ENCODE measurements at regions not wholly inside any gene's neighbourhood (a gene's known extent, or its start where the extent isn't known, plus 50 kb on each side); places are given as distances from the start of the nearest gene placed in this dataset.

DNA sequence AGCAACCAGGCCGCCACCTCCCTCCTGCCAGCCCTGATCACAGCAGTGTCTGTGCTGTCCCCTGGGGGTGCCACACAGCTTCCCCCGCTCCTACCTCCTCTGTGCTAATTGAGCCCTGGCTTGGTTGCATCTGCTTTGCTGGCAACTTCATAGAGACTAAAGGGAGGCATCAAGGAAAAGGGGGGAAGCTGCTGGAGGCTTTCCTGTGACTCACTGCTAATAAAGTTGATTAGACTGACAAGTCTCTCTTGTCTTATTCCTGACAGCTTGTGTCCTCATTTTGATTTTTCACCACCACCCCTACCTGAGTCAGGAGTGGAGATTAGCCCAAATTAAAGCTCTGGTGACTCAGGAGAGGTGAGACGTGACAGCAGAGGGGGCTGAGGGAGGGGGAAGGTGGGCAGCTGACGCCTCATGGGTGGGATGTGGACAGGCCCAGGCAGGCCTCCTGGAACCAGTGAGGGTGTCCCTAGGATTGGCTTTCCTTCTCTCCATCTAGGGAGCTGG, 310.0 kb downstream of the CBLN1 start:
- Histone ChIP-seq H3K9me3 (replicated peaks; ENCODE audit: control insufficient read depth, low read depth, low read length) (no peaks in the 10 kb centered on the region), H3K27me3 (ENCODE audit: control insufficient read depth, insufficient read depth, low read length) (no peaks in the 10 kb centered on the region)
- WGBS (ENCODE audit: insufficient coverage): 70% methylated on average over 3 of the region's 4 CpGs

GRCh38 chr16:48970216-48970615, 311.4 kb downstream of the CBLN1 start:
- DNase-seq: no peak
- H3K9me3 ChIP-seq (replicated peaks; ENCODE audit: control insufficient read depth, low read depth, low read length): no peaks in the 10 kb centered on the region
- 91% methylated on average over 6 of the region's 7 CpGs for WGBS (ENCODE audit: insufficient coverage)

More for the DNA sequence above, 310.0 kb downstream of the CBLN1 start:
- Histone ChIP-seq H3K4me1 (ENCODE audit: control insufficient read depth, insufficient read depth, low read length) (no peaks in the 10 kb centered on the region), H3K27ac (ENCODE audit: low read length) (no peak overlapping the region), H3K36me3 (ENCODE audit: control insufficient read depth, insufficient read depth, low read length) (no peaks in the 10 kb centered on the region), H3K4me3 (ENCODE audit: low read length) (no peak overlapping the region)
- no peak for DNase-seq

GRCh38 chr16:48969611-48970010, 312.0 kb downstream of the CBLN1 start:
- no peaks in the 10 kb centered on the region for H3K36me3 ChIP-seq (ENCODE audit: control insufficient read depth, insufficient read depth, low read length)
- DNase-seq: no peak
- no peaks in the 10 kb centered on the region for H3K27me3 ChIP-seq (ENCODE audit: control insufficient read depth, insufficient read depth, low read length)
- no peak overlapping the region for H3K27ac ChIP-seq (ENCODE audit: low read length)
- H3K4me1 ChIP-seq (ENCODE audit: control insufficient read depth, insufficient read depth, low read length): peaks cover 2% of the 10 kb centered on the region
- WGBS (ENCODE audit: insufficient coverage): 63% methylated on average over 2 of the region's 4 CpGs
- H3K9me3 ChIP-seq (replicated peaks; ENCODE audit: control insufficient read depth, low read depth, low read length): no peaks in the 10 kb centered on the region
- H3K4me3 ChIP-seq (ENCODE audit: low read length): no peak overlapping the region

More at GRCh38 chr16:48970216-48970615, 311.4 kb downstream of the CBLN1 start:
- H3K27me3 ChIP-seq (ENCODE audit: control insufficient read depth, insufficient read depth, low read length): no peaks in the 10 kb centered on the region
- no peaks in the 10 kb centered on the region for H3K36me3 ChIP-seq (ENCODE audit: control insufficient read depth, insufficient read depth, low read length)
- peaks cover 2% of the 10 kb centered on the region for H3K4me1 ChIP-seq (ENCODE audit: control insufficient read depth, insufficient read depth, low read length)
- H3K4me3 ChIP-seq (ENCODE audit: low read length): no peak overlapping the region
- H3K27ac ChIP-seq (ENCODE audit: low read length): no peak overlapping the region

GRCh38 chr16:48965386-48965785, 316.3 kb downstream of the CBLN1 start:
- Histone ChIP-seq H3K4me3 (ENCODE audit: low read length) (no peak overlapping the region), H3K9me3 (replicated peaks; ENCODE audit: control insufficient read depth, low read depth, low read length) (no peaks in the 10 kb centered on the region), H3K4me1 (ENCODE audit: control insufficient read depth, insufficient read depth, low read length) (peaks cover 2% of the 10 kb centered on the region), H3K36me3 (ENCODE audit: control insufficient read depth, insufficient read depth, low read length) (no peaks in the 10 kb centered on the region), H3K27me3 (ENCODE audit: control insufficient read depth, insufficient read depth, low read length) (no peaks in the 10 kb centered on the region), H3K27ac (ENCODE audit: low read length) (no peak overlapping the region)
- DNase-seq: peak; percentile 4
- WGBS (ENCODE audit: insufficient coverage): no CpG with 5 or more reads among the region's 3 CpGs

GRCh38 chr16:48963901-48964615, 317.6 kb downstream of the CBLN1 start:
- no peaks in the 10 kb centered on the region for H3K36me3 ChIP-seq (ENCODE audit: control insufficient read depth, insufficient read depth, low read length)
- no peak for DNase-seq
- H3K27ac ChIP-seq (ENCODE audit: low read length): no peak overlapping the region
- no CpG with 5 or more reads among the region's 1 CpG for WGBS (ENCODE audit: insufficient coverage)
- no peaks in the 10 kb centered on the region for H3K9me3 ChIP-seq (replicated peaks; ENCODE audit: control insufficient read depth, low read depth, low read length)
- no peaks in the 10 kb centered on the region for H3K27me3 ChIP-seq (ENCODE audit: control insufficient read depth, insufficient read depth, low read length)
- H3K4me1 ChIP-seq (ENCODE audit: control insufficient read depth, insufficient read depth, low read length): peaks cover 2% of the 10 kb centered on the region
- no peak overlapping the region for H3K4me3 ChIP-seq (ENCODE audit: low read length)

GRCh38 chr16:48963306-48963705, 318.3 kb downstream of the CBLN1 start:
- Histone ChIP-seq H3K9me3 (replicated peaks; ENCODE audit: control insufficient read depth, low read depth, low read length) (no peaks in the 10 kb centered on the region), H3K27me3 (ENCODE audit: control insufficient read depth, insufficient read depth, low read length) (no peaks in the 10 kb centered on the region), H3K4me3 (ENCODE audit: low read length) (no peak overlapping the region), H3K4me1 (ENCODE audit: control insufficient read depth, insufficient read depth, low read length) (peaks cover 2% of the 10 kb centered on the region), H3K36me3 (ENCODE audit: control insufficient read depth, insufficient read depth, low read length) (no peaks in the 10 kb centered on the region), H3K27ac (ENCODE audit: low read length) (no peak overlapping the region)
- DNase-seq: no peak
- 59% methylated on average over 3 of the region's 3 CpGs for WGBS (ENCODE audit: insufficient coverage)

DNA sequence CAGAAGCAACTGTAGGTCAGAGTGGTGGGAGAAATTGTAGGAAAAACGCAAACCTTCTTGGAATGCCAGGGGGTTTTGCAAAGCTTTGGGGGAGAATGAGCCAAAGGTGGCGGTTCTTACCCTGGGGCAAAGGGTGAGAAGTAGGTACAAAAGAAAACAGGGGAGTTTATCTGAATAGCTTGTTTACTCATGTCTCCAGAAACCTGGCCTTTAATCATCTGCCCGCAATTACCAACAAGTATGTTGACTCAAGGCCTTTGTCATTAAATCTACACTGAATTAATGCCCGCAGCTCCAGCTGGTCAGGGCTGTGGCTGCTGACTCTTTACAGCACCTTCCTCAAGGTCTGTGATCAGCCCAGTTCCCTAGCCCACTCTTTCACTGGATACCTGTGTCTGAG, 320.1 kb downstream of the CBLN1 start:
- no peaks in the 10 kb centered on the region for H3K36me3 ChIP-seq (ENCODE audit: control insufficient read depth, insufficient read depth, low read length)
- no peaks in the 10 kb centered on the region for H3K9me3 ChIP-seq (replicated peaks; ENCODE audit: control insufficient read depth, low read depth, low read length)
- H3K27ac ChIP-seq (ENCODE audit: low read length): no peak overlapping the region
- DNase-seq: no peak
- WGBS (ENCODE audit: insufficient coverage): 81% methylated on average over 4 of the region's 4 CpGs
- H3K4me1 ChIP-seq (ENCODE audit: control insufficient read depth, insufficient read depth, low read length): peaks cover 2% of the 10 kb centered on the region
- no peaks in the 10 kb centered on the region for H3K27me3 ChIP-seq (ENCODE audit: control insufficient read depth, insufficient read depth, low read length)
- H3K4me3 ChIP-seq (ENCODE audit: low read length): no peak overlapping the region

DNA sequence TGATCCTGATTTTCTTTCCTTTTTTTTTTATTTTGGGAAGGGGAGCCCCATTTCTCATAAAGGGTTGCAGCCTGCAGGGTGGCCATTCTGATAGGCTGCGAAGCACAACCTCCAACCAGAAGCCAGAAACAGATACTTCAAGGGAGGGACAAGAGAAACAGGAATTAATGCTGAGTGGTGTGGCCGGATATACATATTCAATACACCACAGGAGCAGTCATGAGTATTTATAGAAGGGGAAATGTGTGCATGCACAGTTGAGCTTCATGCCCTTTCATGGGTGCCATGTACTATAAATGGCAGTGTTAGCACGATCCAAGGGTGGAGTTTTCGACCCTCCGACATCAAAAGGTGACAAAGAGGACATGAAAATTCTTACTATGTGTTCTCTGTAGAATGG, 320.8 kb downstream of the CBLN1 start:
- Histone ChIP-seq H3K9me3 (replicated peaks; ENCODE audit: control insufficient read depth, low read depth, low read length) (no peaks in the 10 kb centered on the region), H3K27ac (ENCODE audit: low read length) (no peak overlapping the region), H3K4me1 (ENCODE audit: control insufficient read depth, insufficient read depth, low read length) (peaks cover 2% of the 10 kb centered on the region), H3K4me3 (ENCODE audit: low read length) (no peak overlapping the region), H3K36me3 (ENCODE audit: control insufficient read depth, insufficient read depth, low read length) (no peaks in the 10 kb centered on the region), H3K27me3 (ENCODE audit: control insufficient read depth, insufficient read depth, low read length) (no peaks in the 10 kb centered on the region)
- no peak for DNase-seq
- whole genome bisulfite sequencing (ENCODE audit: insufficient coverage): 84% methylated on average over 3 of the region's 5 CpGs

DNA sequence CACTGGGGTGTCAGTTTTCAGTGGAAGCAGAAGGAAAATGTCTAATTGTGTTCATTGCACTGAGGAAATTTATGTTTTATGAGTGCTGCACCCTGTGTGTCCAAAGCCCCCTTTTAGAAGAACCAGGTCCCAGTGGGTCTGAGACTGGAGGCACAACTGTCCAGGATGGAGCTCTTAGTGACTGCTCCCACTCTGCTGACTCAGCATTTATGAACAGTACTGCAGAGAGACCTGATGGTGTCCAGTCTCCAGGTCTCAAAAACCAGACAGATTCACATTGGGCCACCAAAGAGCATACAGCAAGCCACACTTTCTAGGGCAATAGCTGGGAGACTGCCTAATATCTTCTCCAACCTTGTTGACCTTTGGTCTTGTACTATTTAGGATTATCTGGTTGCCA, 321.9 kb downstream of the CBLN1 start:
- no peak for DNase-seq
- Histone ChIP-seq H3K27ac (ENCODE audit: low read length) (no peak overlapping the region), H3K4me3 (ENCODE audit: low read length) (no peak overlapping the region), H3K36me3 (ENCODE audit: control insufficient read depth, insufficient read depth, low read length) (no peaks in the 10 kb centered on the region), H3K9me3 (replicated peaks; ENCODE audit: control insufficient read depth, low read depth, low read length) (no peaks in the 10 kb centered on the region), H3K27me3 (ENCODE audit: control insufficient read depth, insufficient read depth, low read length) (no peaks in the 10 kb centered on the region), H3K4me1 (ENCODE audit: control insufficient read depth, insufficient read depth, low read length) (no peaks in the 10 kb centered on the region)

- 48% methylated on average over 3 of the region's 3 CpGs for WGBS (ENCODE audit: insufficient coverage)
- H3K9me3 ChIP-seq (replicated peaks; ENCODE audit: control insufficient read depth, low read depth, low read length): no peaks in the 10 kb centered on the region
- no peaks in the 10 kb centered on the region for H3K36me3 ChIP-seq (ENCODE audit: control insufficient read depth, insufficient read depth, low read length)
- no peak for DNase-seq
- H3K4me1 ChIP-seq (ENCODE audit: control insufficient read depth, insufficient read depth, low read length): no peaks in the 10 kb centered on the region
- H3K27me3 ChIP-seq (ENCODE audit: control insufficient read depth, insufficient read depth, low read length): no peaks in the 10 kb centered on the region
- H3K27ac ChIP-seq (ENCODE audit: low read length): no peak overlapping the region
- H3K4me3 ChIP-seq (ENCODE audit: low read length): no peak overlapping the region
Observed at GRCh38 chr16:48959204-48959603, 322.4 kb downstream of the CBLN1 start.

GRCh38 chr16:48958681-48959080, 323.0 kb downstream of the CBLN1 start:
- no peak overlapping the region for H3K4me3 ChIP-seq (ENCODE audit: low read length)
- WGBS (ENCODE audit: insufficient coverage): 76% methylated on average over 4 of the region's 5 CpGs
- no peaks in the 10 kb centered on the region for H3K36me3 ChIP-seq (ENCODE audit: control insufficient read depth, insufficient read depth, low read length)
- DNase-seq: no peak
- H3K27ac ChIP-seq (ENCODE audit: low read length): no peak overlapping the region
- no peaks in the 10 kb centered on the region for H3K27me3 ChIP-seq (ENCODE audit: control insufficient read depth, insufficient read depth, low read length)
- H3K9me3 ChIP-seq (replicated peaks; ENCODE audit: control insufficient read depth, low read depth, low read length): no peaks in the 10 kb centered on the region
- no peaks in the 10 kb centered on the region for H3K4me1 ChIP-seq (ENCODE audit: control insufficient read depth, insufficient read depth, low read length)

Data from muscle of leg (tissue), 3 donors.